Endothelial cell (in vitro differentiated cells): ENCODE measurements at regions not wholly inside any gene's neighbourhood (a gene's known extent, or its start where the extent isn't known, plus 50 kb on each side); places are given as distances from the start of the nearest gene placed in this dataset.

Source experiments
- DNase-seq: peaks from one replicate; pipeline ENCODE4 v3.0.0; 2021; ENCODE audit warnings: low spot score
- H3K27ac Mint-ChIP-seq: one replicate; pipeline ENCODE4 v1.8.0; 2021; ENCODE audit warnings: mixed read lengths, inconsistent platforms; ENCODE audit not compliant: unreplicated experiment
- H3K27me3 Mint-ChIP-seq: one replicate; pipeline ENCODE4 v1.8.0; 2021; ENCODE audit warnings: mild to moderate bottlenecking, moderate library complexity, mixed read lengths, inconsistent platforms; ENCODE audit not compliant: unreplicated experiment
- H3K36me3 Mint-ChIP-seq: one replicate; pipeline ENCODE4 v1.8.0; 2021; ENCODE audit warnings: mild to moderate bottlenecking, low read depth, mixed read lengths, inconsistent platforms; ENCODE audit not compliant: unreplicated experiment
- H3K4me1 Mint-ChIP-seq: one replicate; pipeline ENCODE4 v1.8.0; 2021; ENCODE audit warnings: mild to moderate bottlenecking, mixed read lengths, inconsistent platforms; ENCODE audit not compliant: unreplicated experiment
- H3K4me3 Mint-ChIP-seq: one replicate; pipeline ENCODE4 v1.8.0; 2021; ENCODE audit warnings: mild to moderate bottlenecking, mixed read lengths, inconsistent platforms; ENCODE audit not compliant: unreplicated experiment
- H3K9me3 Mint-ChIP-seq: one replicate; pipeline ENCODE4 v1.8.0; 2021; ENCODE audit warnings: mixed read lengths, inconsistent platforms; ENCODE audit not compliant: unreplicated experiment
- CTCF ChIP-seq: fragments of 200-600 bp; sonication (generic); IDR thresholded peaks from one replicate; pipeline ENCODE4 v1.5.0; 2021; ENCODE audit warnings: antibody characterized with exemption; ENCODE audit not compliant: unreplicated experiment

GRCh38 chr13:62704875-62705274 lies 1289.2 kb upstream of the PCDH20 start:
- H3K27ac Mint-ChIP-seq: no peak overlapping the region
- no peaks in the 10 kb centered on the region for H3K36me3 Mint-ChIP-seq
- DNase-seq: no peak
- peaks cover 2% of the 10 kb centered on the region for H3K27me3 Mint-ChIP-seq
- TF ChIP-seq CTCF: no peak
- H3K9me3 Mint-ChIP-seq: no peaks in the 10 kb centered on the region
- no peak overlapping the region for H3K4me3 Mint-ChIP-seq
- H3K4me1 Mint-ChIP-seq: no peaks in the 10 kb centered on the region

DNA sequence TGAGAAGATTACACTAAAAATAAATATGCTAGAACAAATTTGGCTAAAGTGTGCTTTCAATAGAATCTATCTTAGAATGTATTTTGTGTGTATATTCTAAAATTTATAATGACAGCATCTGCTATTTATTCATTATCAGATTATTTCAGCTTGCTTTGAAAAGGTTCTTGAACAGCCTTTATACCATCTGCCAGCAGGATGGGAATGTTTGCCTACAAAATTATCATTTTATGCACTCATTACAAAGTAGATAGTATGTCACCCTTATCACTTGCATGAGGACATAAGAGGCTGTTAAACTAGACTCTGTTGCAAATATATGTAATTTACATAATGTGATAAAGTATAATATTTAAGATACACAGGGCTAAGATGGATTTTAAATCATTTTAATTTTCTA lies 1286.9 kb upstream of the PCDH20 start:
- TF ChIP-seq CTCF: no peak
- Mint-ChIP-seq H3K27ac (no peak overlapping the region), H3K4me1 (no peaks in the 10 kb centered on the region), H3K36me3 (no peaks in the 10 kb centered on the region), H3K27me3 (no peaks in the 10 kb centered on the region), H3K9me3 (no peaks in the 10 kb centered on the region), H3K4me3 (no peak overlapping the region)
- no peak for DNase-seq

DNA sequence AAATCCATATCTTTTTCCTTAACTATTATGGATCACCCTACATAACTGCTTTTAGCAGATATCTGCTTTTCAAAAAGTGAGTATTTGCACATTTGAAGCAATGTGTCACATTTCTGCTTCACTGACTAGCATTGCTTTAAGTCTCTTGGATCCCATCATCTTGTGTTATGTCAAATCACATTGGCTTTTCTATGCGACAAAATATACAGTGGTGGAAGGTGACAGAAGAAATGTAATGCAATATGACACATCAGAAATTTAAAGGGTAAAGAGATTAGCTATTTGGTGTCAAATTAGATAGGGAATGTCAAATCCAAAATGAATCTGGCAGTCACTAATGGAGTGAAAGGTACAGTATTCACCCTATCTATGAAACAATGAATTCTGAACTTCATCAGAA lies 1282.1 kb upstream of the PCDH20 start:
- Mint-ChIP-seq H3K4me1 (no peaks in the 10 kb centered on the region), H3K4me3 (no peak overlapping the region), H3K27ac (no peak overlapping the region), H3K9me3 (no peaks in the 10 kb centered on the region), H3K36me3 (no peaks in the 10 kb centered on the region), H3K27me3 (no peaks in the 10 kb centered on the region)
- no peak for DNase-seq
- no peak for TF ChIP-seq CTCF

DNA sequence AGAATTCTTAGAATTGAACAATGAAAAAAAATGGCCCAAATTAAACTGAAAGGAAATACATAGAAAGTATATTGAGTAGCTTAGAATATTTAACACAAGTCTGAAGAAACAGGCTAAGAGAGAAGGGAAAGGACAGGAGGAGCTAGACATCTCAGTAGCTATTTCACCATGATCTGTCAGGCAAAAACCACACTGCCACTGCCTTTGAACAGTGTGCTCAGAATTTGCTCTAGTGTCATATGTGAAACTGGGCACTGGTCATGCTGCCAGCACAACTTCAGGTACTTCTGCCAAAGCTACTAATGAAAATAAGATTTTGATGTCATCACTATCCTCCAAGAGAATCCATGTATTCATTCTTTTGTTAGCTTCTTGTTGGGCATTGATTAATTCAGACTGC lies 1280.8 kb upstream of the PCDH20 start:
- Mint-ChIP-seq H3K4me3 (no peak overlapping the region), H3K4me1 (no peaks in the 10 kb centered on the region), H3K9me3 (no peaks in the 10 kb centered on the region), H3K36me3 (no peaks in the 10 kb centered on the region), H3K27ac (no peak overlapping the region), H3K27me3 (no peaks in the 10 kb centered on the region)
- DNase-seq: no peak
- no peak for TF ChIP-seq CTCF

DNA sequence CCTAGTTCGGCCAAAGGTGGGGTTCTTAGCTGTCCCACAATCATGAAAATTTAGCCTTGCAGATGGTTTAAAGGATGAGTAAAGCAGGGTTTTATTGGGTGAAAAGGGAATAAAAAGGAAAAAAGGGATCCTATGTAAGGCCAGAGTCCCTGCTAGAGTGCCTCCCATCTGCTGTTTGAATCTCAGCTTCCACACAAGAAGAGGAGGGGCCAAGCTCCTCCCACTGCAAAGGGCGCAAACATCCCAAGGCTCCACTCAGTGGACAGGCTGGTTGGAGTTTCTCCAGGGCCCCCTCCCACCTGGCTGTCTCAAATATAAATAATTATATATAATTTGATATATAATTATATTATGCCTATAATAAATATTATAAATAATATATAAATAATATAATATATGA lies 1272.1 kb upstream of the PCDH20 start:
- no peaks in the 10 kb centered on the region for H3K36me3 Mint-ChIP-seq
- H3K4me3 Mint-ChIP-seq: no peak overlapping the region
- TF ChIP-seq CTCF: no peak
- H3K27ac Mint-ChIP-seq: no peak overlapping the region
- no peaks in the 10 kb centered on the region for H3K9me3 Mint-ChIP-seq
- no peak for DNase-seq
- H3K27me3 Mint-ChIP-seq: no peaks in the 10 kb centered on the region
- H3K4me1 Mint-ChIP-seq: no peaks in the 10 kb centered on the region
